Ascending aorta (tissue), 2 donors: ENCODE measurements at regions not wholly inside any gene's neighbourhood (a gene's known extent, or its start where the extent isn't known, plus 50 kb on each side); places are given as distances from the start of the nearest gene placed in this dataset.

Source experiments
- DNase-seq, 2 donors: peaks; one replicate each; pipeline ENCODE4 v3.0.0-alpha.2; 2019; ENCODE audit warnings: low spot score in 2 of 2
- H3K27ac ChIP-seq, 2 donors: fragments of 200-600 bp; sonication (generic); one replicate each; pipeline ENCODE4 v1.5.1; 2016 to 2017; ENCODE audit warnings: mild to moderate bottlenecking in 1 of 2
- H3K27me3 ChIP-seq: fragments of 200-600 bp; sonication (generic); one replicate; pipeline ENCODE4 v1.5.1; 2017
- H3K36me3 ChIP-seq, 2 donors: fragments of 200-600 bp; sonication (generic); one replicate each; pipeline ENCODE4 v1.5.1; 2016
- H3K4me1 ChIP-seq, 2 donors: fragments of 200-600 bp; sonication (generic); one replicate each; pipeline ENCODE4 v1.5.1; 2016 to 2017; ENCODE audit warnings: mild to moderate bottlenecking in 1 of 2
- H3K4me3 ChIP-seq, 2 donors: fragments of 200-600 bp; sonication (generic); one replicate each; pipeline ENCODE4 v1.5.1; 2016 to 2017; ENCODE audit warnings: mild to moderate bottlenecking in 1 of 2
- H3K9me3 ChIP-seq, 2 donors: fragments of 200-600 bp; sonication (generic); one replicate each; pipeline ENCODE4 v1.5.1; 2016
- CTCF ChIP-seq, 3 experiments: fragments of 200-600 bp in 2 of 3; fragments of 450-650 bp in 1 of 3; sonication (generic) in 2 of 3; IDR thresholded peaks; one replicate each; pipeline ENCODE4 v1.5.1; 2016 to 2019; ENCODE audit warnings: antibody characterized with exemption in 3 of 3, mild to moderate bottlenecking in 1 of 3, moderate library complexity in 1 of 3
- intact Hi-C: fragments of 100-400 bp; cut with DNase I; formaldehyde crosslinking; loops from one replicate; pipeline ENCODE4 v1.15.1; 2023

- Histone ChIP-seq H3K27me3 (no peaks in the 10 kb centered on the region), H3K4me1 (peaks cover 0 to 14% of the 10 kb centered on the region in 2 donors), H3K27ac (no peak overlapping the region), H3K36me3 (no peaks in the 10 kb centered on the region), H3K4me3 (no peak overlapping the region), H3K9me3 (no peaks in the 10 kb centered on the region)
- no peak for DNase-seq
- intact Hi-C loops: no loop called here
- no peak for TF ChIP-seq CTCF (IDR thresholded peaks at IDR 0.05)
Measured at GRCh38 chr5:124289130-124289529, 457.3 kb downstream of the ZNF608 start.

- DNase-seq: no peak
- intact Hi-C loops: no loop called here
- H3K27me3 ChIP-seq: no peaks in the 10 kb centered on the region
- no peak overlapping the region for H3K4me3 ChIP-seq
- TF ChIP-seq CTCF (IDR thresholded peaks at IDR 0.05): no peak
- H3K27ac ChIP-seq: no peak overlapping the region
- no peaks in the 10 kb centered on the region for H3K9me3 ChIP-seq
- no peaks in the 10 kb centered on the region for H3K36me3 ChIP-seq
- peaks cover 0 to 14% of the 10 kb centered on the region in 2 donors for H3K4me1 ChIP-seq
Measured at GRCh38 chr5:124287813-124288212, 458.6 kb downstream of the ZNF608 start.

- Histone ChIP-seq H3K36me3 (no peaks in the 10 kb centered on the region), H3K4me3 (no peak overlapping the region), H3K9me3 (no peaks in the 10 kb centered on the region), H3K27ac (no peak overlapping the region), H3K4me1 (peaks cover 0 to 14% of the 10 kb centered on the region in 2 donors), H3K27me3 (no peaks in the 10 kb centered on the region)
- intact Hi-C loops: no loop called here
- TF ChIP-seq CTCF (IDR thresholded peaks at IDR 0.05): no peak
- DNase-seq: no peak
Measured at GRCh38 chr5:124285733-124286132, 460.7 kb downstream of the ZNF608 start.

GRCh38 chr5:124285071-124285470, 461.4 kb downstream of the ZNF608 start:
- Histone ChIP-seq H3K4me1 (peaks cover 0 to 14% of the 10 kb centered on the region in 2 donors), H3K27me3 (no peaks in the 10 kb centered on the region), H3K36me3 (no peaks in the 10 kb centered on the region), H3K4me3 (no peak overlapping the region), H3K27ac (no peak overlapping the region), H3K9me3 (no peaks in the 10 kb centered on the region)
- no peak for DNase-seq
- intact Hi-C loops: no loop called here
- TF ChIP-seq CTCF (IDR thresholded peaks at IDR 0.05): no peak

- H3K9me3 ChIP-seq: no peaks in the 10 kb centered on the region
- no peaks in the 10 kb centered on the region for H3K27me3 ChIP-seq
- H3K4me1 ChIP-seq: no peaks in the 10 kb centered on the region
- H3K36me3 ChIP-seq: no peaks in the 10 kb centered on the region
- DNase-seq: no peak
- H3K4me3 ChIP-seq: no peak overlapping the region
- H3K27ac ChIP-seq: no peak overlapping the region
- intact Hi-C loops: no loop called here
- no peak for TF ChIP-seq CTCF (IDR thresholded peaks at IDR 0.05)
Measured at GRCh38 chr5:124283031-124283430, 463.4 kb downstream of the ZNF608 start.

- H3K36me3 ChIP-seq: no peaks in the 10 kb centered on the region
- no peak for DNase-seq
- no peak overlapping the region for H3K27ac ChIP-seq
- no peak for TF ChIP-seq CTCF (IDR thresholded peaks at IDR 0.05)
- H3K4me3 ChIP-seq: no peak overlapping the region
- H3K4me1 ChIP-seq: no peaks in the 10 kb centered on the region
- intact Hi-C loops: no loop called here
- H3K27me3 ChIP-seq: no peaks in the 10 kb centered on the region
- no peaks in the 10 kb centered on the region for H3K9me3 ChIP-seq
Measured at GRCh38 chr5:124280079-124280478, 466.4 kb downstream of the ZNF608 start.
